Panc1 (cell line): ENCODE measurements at regions not wholly inside any gene's neighbourhood (a gene's known extent, or its start where the extent isn't known, plus 50 kb on each side); places are given as distances from the start of the nearest gene placed in this dataset.

ENCODE experiments used
- CTCF ChIP-seq: fragments of 450-650 bp; IDR thresholded peaks from 2 replicates; pipeline ENCODE4 v1.5.1; 2017; ENCODE audit warnings: mild to moderate bottlenecking
- POLR2AphosphoS5 ChIP-seq: IDR thresholded peaks from 2 replicates; pipeline ENCODE4 v1.6.1; 2012; ENCODE audit warnings: mild to moderate bottlenecking, low read depth, low read length, moderate library complexity
- TCF7L2 ChIP-seq: IDR thresholded peaks from 2 replicates; pipeline ENCODE4 v1.6.1; 2011; ENCODE audit warnings: mild to moderate bottlenecking, low read depth, low read length, inconsistent platforms

GRCh38 chr1:55396381-55396891, 181.3 kb upstream of the USP24 start:
- TF ChIP-seq CTCF: no peak
- TF ChIP-seq POLR2AphosphoS5: no peak
- no peak for TF ChIP-seq TCF7L2
